ENCODE measurements at regions not wholly inside any gene's neighbourhood (a gene's known extent, or its start where the extent isn't known, plus 50 kb on each side); places are given as distances from the start of the nearest gene placed in this dataset.

GRCh38 chr12:77372026-77372425, 306.7 kb upstream of the E2F7 start:
- Histone ChIP-seq H3K4me3 (ENCODE audit: low read length) (no peak overlapping the region), H3K27me3 (replicated peaks; ENCODE audit: control insufficient read depth, insufficient read depth, low read length) (no peaks in the 10 kb centered on the region), H3K9ac (ENCODE audit: low read length) (no peak overlapping the region), H3K9me3 (ENCODE audit: control insufficient read depth, low read length) (no peaks in the 10 kb centered on the region), H3K36me3 (ENCODE audit: control insufficient read depth, insufficient read depth, low read length, severe bottlenecking) (no peaks in the 10 kb centered on the region), H3K4me1 (ENCODE audit: control insufficient read depth, insufficient read depth, low read length) (peaks cover 11% of the 10 kb centered on the region)
- DNase-seq (ENCODE audit: low read depth): no peak

GRCh38 chr12:77368379-77368778, 303.0 kb upstream of the E2F7 start:
- no peak for DNase-seq (ENCODE audit: low read depth)
- H3K36me3 ChIP-seq (ENCODE audit: control insufficient read depth, insufficient read depth, low read length, severe bottlenecking): no peaks in the 10 kb centered on the region
- H3K4me3 ChIP-seq (ENCODE audit: low read length): no peak overlapping the region
- H3K9ac ChIP-seq (ENCODE audit: low read length): no peak overlapping the region
- peaks cover 20% of the 10 kb centered on the region for H3K4me1 ChIP-seq (ENCODE audit: control insufficient read depth, insufficient read depth, low read length)
- no peaks in the 10 kb centered on the region for H3K9me3 ChIP-seq (ENCODE audit: control insufficient read depth, low read length)
- H3K27me3 ChIP-seq (replicated peaks; ENCODE audit: control insufficient read depth, insufficient read depth, low read length): no peaks in the 10 kb centered on the region

- H3K4me3 ChIP-seq (ENCODE audit: low read length): no peak overlapping the region
- no peaks in the 10 kb centered on the region for H3K36me3 ChIP-seq (ENCODE audit: control insufficient read depth, insufficient read depth, low read length, severe bottlenecking)
- no peaks in the 10 kb centered on the region for H3K9me3 ChIP-seq (ENCODE audit: control insufficient read depth, low read length)
- no peak for DNase-seq (ENCODE audit: low read depth)
- H3K27me3 ChIP-seq (replicated peaks; ENCODE audit: control insufficient read depth, insufficient read depth, low read length): no peaks in the 10 kb centered on the region
- no peak overlapping the region for H3K9ac ChIP-seq (ENCODE audit: low read length)
- peaks cover 35% of the 10 kb centered on the region for H3K4me1 ChIP-seq (ENCODE audit: control insufficient read depth, insufficient read depth, low read length)
Measured at GRCh38 chr12:77366616-77367015, 301.2 kb upstream of the E2F7 start.

- H3K4me1 ChIP-seq (ENCODE audit: control insufficient read depth, insufficient read depth, low read length): peaks cover 38% of the 10 kb centered on the region
- DNase-seq (ENCODE audit: low read depth): no peak
- no peaks in the 10 kb centered on the region for H3K36me3 ChIP-seq (ENCODE audit: control insufficient read depth, insufficient read depth, low read length, severe bottlenecking)
- no peaks in the 10 kb centered on the region for H3K27me3 ChIP-seq (replicated peaks; ENCODE audit: control insufficient read depth, insufficient read depth, low read length)
- no peak overlapping the region for H3K4me3 ChIP-seq (ENCODE audit: low read length)
- H3K9ac ChIP-seq (ENCODE audit: low read length): no peak overlapping the region
- no peaks in the 10 kb centered on the region for H3K9me3 ChIP-seq (ENCODE audit: control insufficient read depth, low read length)
Measured at GRCh38 chr12:77364400-77364799, 299.0 kb upstream of the E2F7 start.

- H3K27me3 ChIP-seq (replicated peaks; ENCODE audit: control insufficient read depth, insufficient read depth, low read length): no peaks in the 10 kb centered on the region
- DNase-seq (ENCODE audit: low read depth): no peak
- no peaks in the 10 kb centered on the region for H3K36me3 ChIP-seq (ENCODE audit: control insufficient read depth, insufficient read depth, low read length, severe bottlenecking)
- H3K4me3 ChIP-seq (ENCODE audit: low read length): peak overlapping the region; percentile 25
- no peaks in the 10 kb centered on the region for H3K9me3 ChIP-seq (ENCODE audit: control insufficient read depth, low read length)
- peaks cover 38% of the 10 kb centered on the region for H3K4me1 ChIP-seq (ENCODE audit: control insufficient read depth, insufficient read depth, low read length)
- no peak overlapping the region for H3K9ac ChIP-seq (ENCODE audit: low read length)
Measured at GRCh38 chr12:77362509-77363210, 297.3 kb upstream of the E2F7 start.

GRCh38 chr12:77357655-77358054, 292.3 kb upstream of the E2F7 start:
- peaks cover 39% of the 10 kb centered on the region for H3K4me1 ChIP-seq (ENCODE audit: control insufficient read depth, insufficient read depth, low read length)
- no peaks in the 10 kb centered on the region for H3K9me3 ChIP-seq (ENCODE audit: control insufficient read depth, low read length)
- H3K4me3 ChIP-seq (ENCODE audit: low read length): no peak overlapping the region
- H3K36me3 ChIP-seq (ENCODE audit: control insufficient read depth, insufficient read depth, low read length, severe bottlenecking): no peaks in the 10 kb centered on the region
- H3K27me3 ChIP-seq (replicated peaks; ENCODE audit: control insufficient read depth, insufficient read depth, low read length): no peaks in the 10 kb centered on the region
- H3K9ac ChIP-seq (ENCODE audit: low read length): no peak overlapping the region
- no peak for DNase-seq (ENCODE audit: low read depth)

GRCh38 chr12:77354766-77355362, 289.5 kb upstream of the E2F7 start:
- Histone ChIP-seq H3K4me1 (ENCODE audit: control insufficient read depth, insufficient read depth, low read length) (peaks cover 37% of the 10 kb centered on the region), H3K4me3 (ENCODE audit: low read length) (peak overlapping the region; percentile 71), H3K36me3 (ENCODE audit: control insufficient read depth, insufficient read depth, low read length, severe bottlenecking) (no peaks in the 10 kb centered on the region), H3K9me3 (ENCODE audit: control insufficient read depth, low read length) (no peaks in the 10 kb centered on the region), H3K27me3 (replicated peaks; ENCODE audit: control insufficient read depth, insufficient read depth, low read length) (no peaks in the 10 kb centered on the region), H3K9ac (ENCODE audit: low read length) (peak overlapping the region; percentile 17)
- peak; percentile 17 for DNase-seq (ENCODE audit: low read depth)

- DNase-seq (ENCODE audit: low read depth): peak; percentile 9
- H3K9me3 ChIP-seq (ENCODE audit: control insufficient read depth, low read length): no peaks in the 10 kb centered on the region
- no peak overlapping the region for H3K9ac ChIP-seq (ENCODE audit: low read length)
- H3K4me1 ChIP-seq (ENCODE audit: control insufficient read depth, insufficient read depth, low read length): peaks cover 41% of the 10 kb centered on the region
- no peaks in the 10 kb centered on the region for H3K36me3 ChIP-seq (ENCODE audit: control insufficient read depth, insufficient read depth, low read length, severe bottlenecking)
- H3K4me3 ChIP-seq (ENCODE audit: low read length): peak overlapping the region; percentile 24
- no peaks in the 10 kb centered on the region for H3K27me3 ChIP-seq (replicated peaks; ENCODE audit: control insufficient read depth, insufficient read depth, low read length)
Measured at GRCh38 chr12:77352946-77353345, 287.6 kb upstream of the E2F7 start.

GRCh38 chr12:77351860-77352259, 286.5 kb upstream of the E2F7 start:
- no peaks in the 10 kb centered on the region for H3K27me3 ChIP-seq (replicated peaks; ENCODE audit: control insufficient read depth, insufficient read depth, low read length)
- H3K9ac ChIP-seq (ENCODE audit: low read length): no peak overlapping the region
- H3K4me3 ChIP-seq (ENCODE audit: low read length): no peak overlapping the region
- H3K36me3 ChIP-seq (ENCODE audit: control insufficient read depth, insufficient read depth, low read length, severe bottlenecking): no peaks in the 10 kb centered on the region
- peaks cover 45% of the 10 kb centered on the region for H3K4me1 ChIP-seq (ENCODE audit: control insufficient read depth, insufficient read depth, low read length)
- no peaks in the 10 kb centered on the region for H3K9me3 ChIP-seq (ENCODE audit: control insufficient read depth, low read length)
- DNase-seq (ENCODE audit: low read depth): no peak

- DNase-seq (ENCODE audit: low read depth): no peak
- Histone ChIP-seq H3K36me3 (ENCODE audit: control insufficient read depth, insufficient read depth, low read length, severe bottlenecking) (no peaks in the 10 kb centered on the region), H3K4me3 (ENCODE audit: low read length) (no peak overlapping the region), H3K27me3 (replicated peaks; ENCODE audit: control insufficient read depth, insufficient read depth, low read length) (no peaks in the 10 kb centered on the region), H3K4me1 (ENCODE audit: control insufficient read depth, insufficient read depth, low read length) (peaks cover 59% of the 10 kb centered on the region), H3K9me3 (ENCODE audit: control insufficient read depth, low read length) (no peaks in the 10 kb centered on the region), H3K9ac (ENCODE audit: low read length) (no peak overlapping the region)
Measured at GRCh38 chr12:77349689-77350370, 284.5 kb upstream of the E2F7 start.

- Histone ChIP-seq H3K4me3 (ENCODE audit: low read length) (no peak overlapping the region), H3K9ac (ENCODE audit: low read length) (no peak overlapping the region), H3K9me3 (ENCODE audit: control insufficient read depth, low read length) (no peaks in the 10 kb centered on the region), H3K36me3 (ENCODE audit: control insufficient read depth, insufficient read depth, low read length, severe bottlenecking) (no peaks in the 10 kb centered on the region), H3K4me1 (ENCODE audit: control insufficient read depth, insufficient read depth, low read length) (peaks cover 64% of the 10 kb centered on the region), H3K27me3 (replicated peaks; ENCODE audit: control insufficient read depth, insufficient read depth, low read length) (no peaks in the 10 kb centered on the region)
- no peak for DNase-seq (ENCODE audit: low read depth)
Measured at GRCh38 chr12:77347017-77347416, 281.6 kb upstream of the E2F7 start.
